Thoracic aorta (tissue), 2 donors: ENCODE measurements at regions not wholly inside any gene's neighbourhood (a gene's known extent, or its start where the extent isn't known, plus 50 kb on each side); places are given as distances from the start of the nearest gene placed in this dataset.

Experiments
- ATAC-seq: fragments of 150-250 bp; one replicate; pipeline ENCODE4 v1.8.0; 2017; ENCODE audit warnings: low read depth; ENCODE audit not compliant: insufficient number of reproducible peaks, low FRiP score
- DNase-seq: peaks from one replicate; pipeline ENCODE4 v3.0.0-alpha.2; 2020; ENCODE audit warnings: low spot score
- H3K27ac ChIP-seq, 2 donors: fragments of 200-600 bp; sonication (generic); 1 replicate in 1 of 2; 2 replicates in 1 of 2; pipeline ENCODE4 v1.5.1; 2016; ENCODE audit warnings: mild to moderate bottlenecking in 2 of 2, moderate library complexity in 2 of 2
- H3K27me3 ChIP-seq: fragments of 200-600 bp; sonication (generic); replicated peaks from 2 replicates; pipeline ENCODE4 v1.6.0; 2016; ENCODE audit warnings: mild to moderate bottlenecking; ENCODE audit not compliant: insufficient read depth
- H3K36me3 ChIP-seq: fragments of 200-600 bp; sonication (generic); one replicate; pipeline ENCODE4 v1.5.1; 2016
- H3K4me1 ChIP-seq, 2 donors: fragments of 200-600 bp; sonication (generic); 1 replicate in 1 of 2; 2 replicates in 1 of 2; pipeline versions ENCODE4 v1.5.1 to v1.6.0; 2016; ENCODE audit warnings: low read depth in 2 of 2, mild to moderate bottlenecking in 1 of 2; ENCODE audit not compliant: control insufficient read depth in 1 of 2
- H3K4me3 ChIP-seq: fragments of 200-600 bp; sonication (generic); 2 replicates; pipeline ENCODE4 v1.5.1; 2016; ENCODE audit warnings: mild to moderate bottlenecking
- H3K9me3 ChIP-seq: fragments of 200-600 bp; sonication (generic); 2 replicates; pipeline ENCODE4 v1.5.1; 2016
- CTCF ChIP-seq: fragments of 200-600 bp; sonication (generic); IDR thresholded peaks from one replicate; pipeline ENCODE4 v1.5.1; 2019; ENCODE audit warnings: antibody characterized with exemption

- TF ChIP-seq CTCF = no peak
- H3K36me3 ChIP-seq = no peaks in the 10 kb centered on the region
- peaks cover 6% of the 10 kb centered on the region for H3K9me3 ChIP-seq
- H3K27me3 ChIP-seq = no peaks in the 10 kb centered on the region
- peak overlapping the region; percentile 60 for H3K4me3 ChIP-seq
- DNase-seq (no peak), ATAC-seq (no peak)
- H3K27ac ChIP-seq = no peak overlapping the region
- H3K4me1 ChIP-seq = no peaks in the 10 kb centered on the region
Observed at GRCh38 chr2:200155652-200156051, 150.8 kb upstream of the SPATS2L start.

- no peak for TF ChIP-seq CTCF
- Histone ChIP-seq H3K27ac (no peak overlapping the region), H3K36me3 (no peaks in the 10 kb centered on the region), H3K27me3 (no peaks in the 10 kb centered on the region), H3K4me1 (no peaks in the 10 kb centered on the region), H3K4me3 (peak overlapping the region; percentile 60), H3K9me3 (no peaks in the 10 kb centered on the region)
- ATAC-seq = peak; percentile 63
- no peak for DNase-seq
Observed at GRCh38 chr2:200156166-200156835, 150.2 kb upstream of the SPATS2L start.

GRCh38 chr2:200158647-200159356, 147.7 kb upstream of the SPATS2L start:
- no peaks in the 10 kb centered on the region for H3K27me3 ChIP-seq
- no peaks in the 10 kb centered on the region for H3K36me3 ChIP-seq
- no peaks in the 10 kb centered on the region for H3K4me1 ChIP-seq
- no peak for TF ChIP-seq CTCF
- no peak overlapping the region for H3K27ac ChIP-seq
- no peak overlapping the region for H3K4me3 ChIP-seq
- no peaks in the 10 kb centered on the region for H3K9me3 ChIP-seq
- no peak for DNase-seq
- ATAC-seq = no peak

- H3K27ac ChIP-seq = no peak overlapping the region
- no peaks in the 10 kb centered on the region for H3K4me1 ChIP-seq
- H3K9me3 ChIP-seq = no peaks in the 10 kb centered on the region
- H3K4me3 ChIP-seq = no peak overlapping the region
- DNase-seq = no peak
- no peak for ATAC-seq
- H3K27me3 ChIP-seq = no peaks in the 10 kb centered on the region
- TF ChIP-seq CTCF = no peak
- no peaks in the 10 kb centered on the region for H3K36me3 ChIP-seq
Observed at GRCh38 chr2:200159357-200159707, 147.2 kb upstream of the SPATS2L start.

GRCh38 chr2:200159829-200160781, 146.4 kb upstream of the SPATS2L start:
- ATAC-seq (no peak), DNase-seq (no peak)
- no peak for TF ChIP-seq CTCF

More at GRCh38 chr2:200159829-200160781, 146.4 kb upstream of the SPATS2L start:
- no peaks in the 10 kb centered on the region for H3K27me3 ChIP-seq
- H3K9me3 ChIP-seq = no peaks in the 10 kb centered on the region
- H3K4me3 ChIP-seq = no peak overlapping the region
- H3K36me3 ChIP-seq = no peaks in the 10 kb centered on the region
- H3K4me1 ChIP-seq = no peaks in the 10 kb centered on the region
- H3K27ac ChIP-seq = no peak overlapping the region
